RWPE2 (cell line): ENCODE measurements at regions not wholly inside any gene's neighbourhood (a gene's known extent, or its start where the extent isn't known, plus 50 kb on each side); places are given as distances from the start of the nearest gene placed in this dataset.

Experiments used
- ATAC-seq: fragments of 200-7000 bp; cut with Tn5 transposase; 3 replicates; pipeline ENCODE4 v1.9.1; 2021; ENCODE audit warnings: low read depth
- DNase-seq: peaks from one replicate; pipeline ENCODE4 v3.0.0-alpha.2; 2020; ENCODE audit warnings: low spot score
- H3K27ac ChIP-seq: fragments of 450-650 bp; 2 replicates; pipeline ENCODE4 v1.5.1; 2017; ENCODE audit warnings: mild to moderate bottlenecking; ENCODE audit not compliant: poor library complexity, severe bottlenecking
- H3K27me3 ChIP-seq: fragments of 250-450 bp; sonication (Bioruptor Pico); 2 replicates; pipeline ENCODE4 v1.5.1; 2021; ENCODE audit warnings: mild to moderate bottlenecking, moderate library complexity; ENCODE audit not compliant: insufficient read depth, poor library complexity, severe bottlenecking
- H3K36me3 ChIP-seq: fragments of 250-450 bp; sonication (Bioruptor Pico); 2 replicates; pipeline ENCODE4 v1.5.1; 2020; ENCODE audit warnings: low read depth, mild to moderate bottlenecking, moderate library complexity
- H3K4me1 ChIP-seq: fragments of 250-450 bp; sonication (Bioruptor Pico); 2 replicates; pipeline ENCODE4 v1.5.1; 2021; ENCODE audit warnings: mild to moderate bottlenecking, moderate library complexity; ENCODE audit not compliant: insufficient read depth, poor library complexity, severe bottlenecking
- H3K4me3 ChIP-seq: fragments of 250-450 bp; sonication (Bioruptor Pico); 2 replicates; pipeline ENCODE4 v1.5.1; 2021; ENCODE audit warnings: mild to moderate bottlenecking, moderate library complexity; ENCODE audit not compliant: severe bottlenecking
- H3K9me3 ChIP-seq: fragments of 250-450 bp; sonication (Bioruptor Pico); 2 replicates; pipeline ENCODE4 v1.5.1; 2021; ENCODE audit warnings: mild to moderate bottlenecking, moderate library complexity; ENCODE audit not compliant: severe bottlenecking
- CTCF ChIP-seq: fragments of 450-650 bp; IDR thresholded peaks from one replicate; pipeline ENCODE4 v1.5.1; 2017; ENCODE audit warnings: mild to moderate bottlenecking, moderate library complexity; ENCODE audit not compliant: poor library complexity, severe bottlenecking

- TF ChIP-seq CTCF: no peak
- H3K36me3 ChIP-seq: no peaks in the 10 kb centered on the region
- H3K27ac ChIP-seq: no peak overlapping the region
- no peaks in the 10 kb centered on the region for H3K27me3 ChIP-seq
- H3K4me1 ChIP-seq: peaks cover 10% of the 10 kb centered on the region
- H3K9me3 ChIP-seq: no peaks in the 10 kb centered on the region
- ATAC-seq (peak; percentile 63; the same call in 2 of the 3 replicates), DNase-seq (no peak)
- H3K4me3 ChIP-seq: no peak overlapping the region
Measured at GRCh38 chr18:67310826-67311225, 205.7 kb downstream of the DSEL start.

GRCh38 chr18:67308819-67309218 is 207.7 kb downstream of the DSEL start:
- no peak overlapping the region for H3K27ac ChIP-seq
- no peak for TF ChIP-seq CTCF
- H3K4me3 ChIP-seq: no peak overlapping the region
- no peaks in the 10 kb centered on the region for H3K36me3 ChIP-seq
- H3K4me1 ChIP-seq: peaks cover 10% of the 10 kb centered on the region
- no peaks in the 10 kb centered on the region for H3K27me3 ChIP-seq
- ATAC-seq (no peak), DNase-seq (no peak)
- no peaks in the 10 kb centered on the region for H3K9me3 ChIP-seq

GRCh38 chr18:67305466-67305865 is 211.1 kb downstream of the DSEL start:
- ATAC-seq (no peak), DNase-seq (no peak)
- Histone ChIP-seq H3K27ac (no peak overlapping the region), H3K9me3 (no peaks in the 10 kb centered on the region), H3K4me3 (no peak overlapping the region), H3K36me3 (no peaks in the 10 kb centered on the region), H3K27me3 (no peaks in the 10 kb centered on the region), H3K4me1 (peaks cover 3% of the 10 kb centered on the region)
- TF ChIP-seq CTCF: no peak

- ATAC-seq (peak; percentile 65; the same call in 2 of the 3 replicates), DNase-seq (no peak)
- Histone ChIP-seq H3K9me3 (no peaks in the 10 kb centered on the region), H3K27ac (peak overlapping the region; percentile 37), H3K36me3 (no peaks in the 10 kb centered on the region), H3K27me3 (no peaks in the 10 kb centered on the region), H3K4me3 (no peak overlapping the region), H3K4me1 (no peaks in the 10 kb centered on the region)
- no peak for TF ChIP-seq CTCF
Measured at GRCh38 chr18:67302043-67302442, 214.5 kb downstream of the DSEL start.

GRCh38 chr18:67301592-67301991 is 214.9 kb downstream of the DSEL start:
- TF ChIP-seq CTCF: no peak
- Histone ChIP-seq H3K4me3 (no peak overlapping the region), H3K27me3 (no peaks in the 10 kb centered on the region), H3K9me3 (no peaks in the 10 kb centered on the region), H3K4me1 (no peaks in the 10 kb centered on the region), H3K36me3 (no peaks in the 10 kb centered on the region), H3K27ac (peak overlapping the region; percentile 37)
- ATAC-seq: no peak; the same call in 2 of the 3 replicates
- DNase-seq: no peak
